ENCODE measurements at regions not wholly inside any gene's neighbourhood (a gene's known extent, or its start where the extent isn't known, plus 50 kb on each side); places are given as distances from the start of the nearest gene placed in this dataset.

DNA sequence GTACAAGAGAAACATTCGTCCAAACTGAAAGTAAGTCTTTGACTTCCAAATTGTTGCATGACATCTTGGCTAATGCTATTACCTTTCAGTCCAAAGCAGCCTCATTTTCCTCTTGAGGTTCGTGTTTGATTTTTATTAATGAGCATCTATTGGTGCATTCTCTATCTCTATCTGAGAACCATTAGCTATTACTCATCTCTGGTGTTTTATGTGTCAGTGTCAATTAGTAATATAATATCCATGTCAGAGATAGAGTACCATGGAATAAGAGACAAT, 388.1 kb upstream of the GOT2 start:
- Mint-ChIP-seq H3K4me1 (ENCODE audit: low read depth) (no peaks in the 10 kb centered on the region), H3K27me3 (ENCODE audit: insufficient read depth) (no peaks in the 10 kb centered on the region; the same call in 1 of the 2 replicates), H3K9me3 (peaks cover 12% of the 10 kb centered on the region), H3K4me3 (no peak overlapping the region), H3K36me3 (ENCODE audit: low read depth) (no peaks in the 10 kb centered on the region), H3K27ac (no peak overlapping the region)
- no peak for DNase-seq
- TF ChIP-seq, protein P1, sequence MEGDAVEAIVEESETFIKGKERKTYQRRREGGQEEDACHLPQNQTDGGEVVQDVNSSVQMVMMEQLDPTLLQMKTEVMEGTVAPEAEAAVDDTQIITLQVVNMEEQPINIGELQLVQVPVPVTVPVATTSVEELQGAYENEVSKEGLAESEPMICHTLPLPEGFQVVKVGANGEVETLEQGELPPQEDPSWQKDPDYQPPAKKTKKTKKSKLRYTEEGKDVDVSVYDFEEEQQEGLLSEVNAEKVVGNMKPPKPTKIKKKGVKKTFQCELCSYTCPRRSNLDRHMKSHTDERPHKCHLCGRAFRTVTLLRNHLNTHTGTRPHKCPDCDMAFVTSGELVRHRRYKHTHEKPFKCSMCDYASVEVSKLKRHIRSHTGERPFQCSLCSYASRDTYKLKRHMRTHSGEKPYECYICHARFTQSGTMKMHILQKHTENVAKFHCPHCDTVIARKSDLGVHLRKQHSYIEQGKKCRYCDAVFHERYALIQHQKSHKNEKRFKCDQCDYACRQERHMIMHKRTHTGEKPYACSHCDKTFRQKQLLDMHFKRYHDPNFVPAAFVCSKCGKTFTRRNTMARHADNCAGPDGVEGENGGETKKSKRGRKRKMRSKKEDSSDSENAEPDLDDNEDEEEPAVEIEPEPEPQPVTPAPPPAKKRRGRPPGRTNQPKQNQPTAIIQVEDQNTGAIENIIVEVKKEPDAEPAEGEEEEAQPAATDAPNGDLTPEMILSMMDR (IDR thresholded peaks at IDR 0.05): no peak

DNA sequence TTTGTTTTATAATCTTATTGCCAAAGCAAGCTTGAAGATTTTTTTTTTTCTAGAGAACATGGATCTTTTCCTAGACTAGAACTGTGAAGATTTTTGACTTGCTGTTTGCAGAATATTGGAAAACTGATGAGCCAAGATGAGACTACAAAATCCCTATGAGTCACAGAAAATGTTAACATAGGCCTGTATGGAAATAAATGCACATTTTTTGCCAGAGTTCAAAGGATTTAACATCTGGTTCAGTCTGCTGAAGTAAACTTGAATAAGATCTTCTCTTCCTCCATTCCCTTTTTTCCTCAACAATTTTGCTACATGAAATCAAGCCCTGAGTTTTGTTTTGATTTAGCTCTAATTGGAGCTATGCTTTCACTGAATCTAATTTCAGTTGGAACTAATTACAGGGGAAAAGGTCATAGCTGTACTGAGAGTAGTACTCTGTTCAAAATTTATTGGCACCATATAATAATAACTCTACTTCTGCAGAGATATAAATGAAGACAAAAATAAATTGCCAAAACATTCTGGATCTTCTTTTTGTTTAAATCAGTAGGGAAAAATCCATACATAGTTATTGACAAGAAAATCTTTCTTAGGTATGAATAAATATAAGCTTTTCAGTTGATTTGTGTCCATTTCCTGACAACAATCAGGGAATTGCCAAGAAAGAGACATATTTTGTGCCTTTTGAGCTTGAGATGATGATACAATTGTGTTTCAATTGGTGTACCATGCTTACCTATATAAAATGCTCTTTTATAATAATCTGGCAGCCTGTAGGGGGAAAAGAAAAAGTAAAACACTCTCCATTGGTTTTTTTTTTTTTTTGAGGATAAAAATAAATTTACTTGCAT, 387.5 kb upstream of the GOT2 start:
- TF ChIP-seq, protein P1 (IDR thresholded peaks at IDR 0.05): no peak
- Mint-ChIP-seq H3K27ac (no peak overlapping the region), H3K27me3 (ENCODE audit: insufficient read depth) (no peaks in the 10 kb centered on the region; the same call in 1 of the 2 replicates), H3K4me3 (no peak overlapping the region), H3K9me3 (peaks cover 12% of the 10 kb centered on the region), H3K36me3 (ENCODE audit: low read depth) (no peaks in the 10 kb centered on the region), H3K4me1 (ENCODE audit: low read depth) (no peaks in the 10 kb centered on the region)
- no peak for DNase-seq

DNA sequence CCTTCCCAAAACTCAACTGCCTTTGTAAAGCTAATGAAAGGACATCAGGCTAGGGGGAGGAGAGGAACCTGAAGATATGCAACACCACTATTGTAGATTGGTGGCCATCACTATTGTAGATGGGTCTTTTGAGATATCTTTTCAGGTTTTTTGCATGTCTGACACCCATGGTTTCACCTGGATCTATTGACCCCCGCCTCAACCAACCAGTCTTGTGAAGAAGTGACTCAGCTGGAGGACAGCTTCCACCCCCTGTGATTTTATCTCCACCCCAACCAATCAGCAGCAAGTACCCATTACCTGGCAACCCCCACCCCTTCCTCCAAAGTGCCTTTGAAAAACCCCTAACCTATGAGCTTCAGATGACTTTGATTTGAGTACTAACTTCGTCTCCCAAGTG, 382.6 kb upstream of the GOT2 start:
- no peak for DNase-seq
- Mint-ChIP-seq H3K4me1 (ENCODE audit: low read depth) (no peaks in the 10 kb centered on the region), H3K36me3 (ENCODE audit: low read depth) (no peaks in the 10 kb centered on the region), H3K4me3 (no peak overlapping the region), H3K27ac (no peak overlapping the region), H3K27me3 (ENCODE audit: insufficient read depth) (0 out of 2 replicates have a peak, but pooled peaks cover 1% of the 10 kb centered on the region), H3K9me3 (peaks cover 12% of the 10 kb centered on the region)
- TF ChIP-seq, protein P1 (IDR thresholded peaks at IDR 0.05): no peak

DNA sequence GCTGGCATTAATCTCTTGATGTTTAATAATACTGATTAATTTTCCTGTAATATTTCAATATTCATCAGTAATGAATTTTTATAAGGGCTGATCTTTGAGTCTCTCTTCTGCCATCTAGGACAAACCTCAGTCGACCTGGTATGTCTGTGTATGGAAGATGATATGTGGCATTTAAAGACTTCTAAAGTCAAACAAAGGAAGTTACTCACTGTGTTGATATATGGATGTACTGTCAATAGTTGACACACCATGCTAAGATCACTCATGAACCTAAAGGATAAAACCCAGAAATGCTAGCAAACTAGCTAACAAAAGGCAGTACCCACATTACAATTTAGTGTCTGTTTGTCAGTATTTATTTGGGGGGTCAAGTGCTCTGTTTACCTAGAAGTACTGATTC, 380.7 kb upstream of the GOT2 start:
- no peak overlapping the region for H3K27ac Mint-ChIP-seq
- H3K9me3 Mint-ChIP-seq: peaks cover 19% of the 10 kb centered on the region
- H3K36me3 Mint-ChIP-seq (ENCODE audit: low read depth): no peaks in the 10 kb centered on the region
- H3K4me3 Mint-ChIP-seq: no peak overlapping the region
- TF ChIP-seq, protein P1 (IDR thresholded peaks at IDR 0.05): no peak
- H3K27me3 Mint-ChIP-seq (ENCODE audit: insufficient read depth): 0 out of 2 replicates have a peak, but pooled peaks cover 1% of the 10 kb centered on the region
- H3K4me1 Mint-ChIP-seq (ENCODE audit: low read depth): no peaks in the 10 kb centered on the region
- no peak for DNase-seq

DNA sequence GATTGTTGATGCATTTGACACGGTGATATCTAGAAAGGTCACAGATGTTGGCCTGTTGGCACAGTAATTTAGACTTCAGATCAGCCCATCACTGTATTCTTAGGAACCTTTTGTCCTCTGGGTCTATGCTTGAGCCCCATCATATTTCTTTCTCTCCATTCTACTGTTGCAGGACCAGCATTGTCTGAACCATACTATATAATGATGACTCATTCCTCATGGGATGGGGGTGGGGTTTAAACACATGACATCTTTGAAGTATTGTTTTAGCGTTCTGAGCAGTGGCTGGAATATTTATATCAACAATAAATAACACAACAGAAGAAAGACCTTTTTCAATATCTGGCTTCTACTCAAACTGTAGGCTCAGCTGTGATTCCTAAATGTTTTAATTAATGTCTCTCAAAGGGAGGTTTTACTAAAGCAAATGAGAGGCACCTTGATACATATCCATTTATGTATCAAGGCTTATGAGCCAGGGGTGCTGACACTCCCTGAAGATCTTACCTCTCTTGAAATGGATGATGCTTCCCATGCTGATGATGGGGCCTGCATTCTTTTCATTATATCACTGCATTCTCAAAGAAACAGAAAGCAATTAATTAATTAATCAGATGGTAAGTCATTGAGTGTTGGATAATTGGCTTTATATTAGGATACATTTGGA, 379.0 kb upstream of the GOT2 start:
- H3K27ac Mint-ChIP-seq: no peak overlapping the region
- H3K4me1 Mint-ChIP-seq (ENCODE audit: low read depth): no peaks in the 10 kb centered on the region
- TF ChIP-seq, protein P1 (IDR thresholded peaks at IDR 0.05): no peak
- H3K27me3 Mint-ChIP-seq (ENCODE audit: insufficient read depth): 0 out of 2 replicates have a peak, but pooled peaks cover 1% of the 10 kb centered on the region
- H3K4me3 Mint-ChIP-seq: no peak overlapping the region
- no peaks in the 10 kb centered on the region for H3K36me3 Mint-ChIP-seq (ENCODE audit: low read depth)
- H3K9me3 Mint-ChIP-seq: peaks cover 13% of the 10 kb centered on the region
- DNase-seq: no peak
